HG03354 (cell line): ENCODE measurements at regions not wholly inside any gene's neighbourhood (a gene's known extent, or its start where the extent isn't known, plus 50 kb on each side); places are given as distances from the start of the nearest gene placed in this dataset.

ENCODE experiments used
- ATAC-seq: cut with Tn5 transposase; IDR thresholded peaks from one replicate; pipeline ENCODE4 v1.9.1; 2021; ENCODE audit warnings: mild to moderate bottlenecking; ENCODE audit not compliant: unreplicated experiment, poor library complexity, severe bottlenecking

DNA sequence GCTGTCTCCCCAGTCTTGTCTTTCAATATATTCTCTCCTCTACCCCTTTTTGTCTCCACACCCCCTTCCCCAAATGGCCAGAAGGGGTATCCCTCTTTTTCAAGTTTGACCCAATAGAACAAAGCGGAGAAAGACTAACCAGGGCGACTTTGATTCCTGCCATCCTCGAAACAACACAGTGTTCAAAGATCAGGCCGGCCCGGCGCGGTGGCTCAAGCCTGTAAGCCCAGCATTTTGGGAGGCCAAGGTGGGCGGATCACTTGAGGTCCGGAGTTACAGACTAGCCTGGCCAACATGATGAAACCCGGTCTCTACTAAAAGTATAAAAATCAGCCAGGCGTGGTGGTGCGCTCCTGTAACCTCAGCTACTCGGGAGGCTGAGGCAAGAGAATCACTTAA is 77.0 kb upstream of the IFNAR2 start:
- ATAC-seq: no peak

DNA sequence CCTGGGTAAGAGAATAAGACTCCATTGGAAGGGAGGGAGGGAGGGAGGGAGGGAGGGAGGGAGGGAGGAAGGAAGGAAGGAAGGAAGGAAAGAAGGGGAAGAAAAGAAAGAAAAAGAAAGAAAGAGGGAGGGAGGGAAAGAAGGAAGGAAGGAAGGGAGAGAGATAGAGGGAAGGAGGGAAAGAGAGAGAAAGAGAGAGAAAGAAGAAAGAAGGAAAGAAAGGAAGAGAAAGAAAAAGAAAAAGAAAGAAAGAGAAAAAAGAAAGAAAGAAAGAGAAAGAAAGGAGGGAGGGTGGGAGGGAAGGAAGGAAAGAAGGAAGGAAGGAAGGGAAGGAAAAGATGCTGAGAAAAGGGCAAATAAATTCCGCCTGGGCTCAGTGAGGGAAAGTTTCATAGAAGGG is 74.7 kb upstream of the IFNAR2 start:
- no peak for ATAC-seq

DNA sequence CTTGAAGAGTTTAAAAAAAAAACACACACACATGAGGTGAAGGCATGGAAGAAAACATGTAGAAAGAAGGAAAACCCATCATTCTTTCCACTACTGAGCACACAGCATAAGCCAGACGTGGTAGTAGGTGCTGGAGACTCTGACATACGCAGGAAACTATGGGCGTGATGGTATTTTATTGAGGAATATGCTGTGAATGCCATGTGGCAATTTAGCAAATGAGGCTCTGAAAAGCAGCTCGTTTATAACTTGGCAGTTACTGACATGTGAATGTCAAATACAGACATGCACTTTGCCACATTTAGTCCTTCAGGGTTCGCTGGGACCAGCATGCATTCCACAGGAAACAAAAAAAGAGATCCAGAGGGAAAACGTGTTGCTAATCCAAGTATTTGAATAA is 74.3 kb upstream of the IFNAR2 start:
- no peak for ATAC-seq

DNA sequence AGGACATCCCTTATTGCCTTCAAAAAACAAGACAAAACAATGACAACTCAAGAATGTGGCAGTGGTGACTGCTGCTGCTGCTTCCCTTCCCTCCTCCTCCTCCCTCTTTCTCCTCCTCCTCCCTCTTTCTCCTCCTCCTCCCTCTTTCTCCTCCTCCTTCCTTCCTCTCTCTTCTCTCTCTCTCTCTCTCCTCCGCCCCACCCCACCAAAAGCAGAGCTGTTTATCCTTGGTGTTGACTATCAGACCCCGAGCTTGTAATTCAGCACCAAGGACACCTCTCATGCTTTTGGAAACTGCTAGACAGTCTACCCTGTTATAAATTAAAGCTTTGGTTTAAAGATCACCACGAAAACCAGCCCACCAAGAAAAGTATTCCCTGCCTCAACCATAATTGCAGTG is 72.4 kb upstream of the IFNAR2 start:
- no peak for ATAC-seq

DNA sequence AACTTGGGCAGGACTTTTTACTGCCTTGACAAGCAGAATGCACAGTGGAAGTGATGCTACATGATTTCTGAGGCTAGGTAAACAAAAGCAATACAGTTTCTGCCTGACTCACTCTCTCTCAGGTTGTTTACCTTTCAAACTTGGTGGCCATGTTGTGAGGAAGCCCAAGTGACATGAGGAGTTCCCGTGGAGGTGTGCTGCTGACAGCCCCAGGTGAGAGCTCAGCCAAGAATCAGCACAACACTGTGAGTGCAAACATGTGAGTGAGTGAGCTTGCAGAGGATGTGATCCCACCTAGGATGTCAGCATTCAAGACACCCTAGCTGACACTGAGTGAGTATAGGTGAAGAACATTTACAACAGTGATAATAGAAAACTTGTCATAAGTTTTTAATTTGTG is 71.1 kb upstream of the IFNAR2 start:
- no peak for ATAC-seq

DNA sequence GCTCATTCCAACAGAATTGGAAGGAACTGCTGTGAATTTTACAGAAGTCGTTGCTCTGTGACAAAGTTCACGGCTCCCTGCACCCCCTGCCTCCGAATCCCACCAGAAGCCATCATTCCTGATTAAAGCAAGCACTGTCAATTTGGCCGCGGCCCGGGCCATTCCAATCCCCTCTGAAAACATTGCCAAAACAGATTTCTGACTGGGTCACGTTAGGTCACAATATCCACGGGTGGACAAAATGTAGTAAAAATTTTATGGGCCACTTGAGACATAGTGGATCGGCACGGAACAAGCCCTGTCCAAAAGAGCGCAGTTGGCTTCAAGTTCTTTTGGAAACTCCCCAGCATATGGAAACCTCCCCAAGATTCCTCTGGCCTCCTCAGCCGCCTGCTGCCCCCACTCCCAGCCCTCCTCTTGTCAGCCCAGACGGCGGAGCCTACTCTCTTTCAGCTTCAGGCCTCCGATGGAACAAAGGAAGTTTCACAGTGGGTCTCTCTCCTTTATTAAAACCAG is 67.2 kb upstream of the IFNAR2 start:
- no peak for ATAC-seq

DNA sequence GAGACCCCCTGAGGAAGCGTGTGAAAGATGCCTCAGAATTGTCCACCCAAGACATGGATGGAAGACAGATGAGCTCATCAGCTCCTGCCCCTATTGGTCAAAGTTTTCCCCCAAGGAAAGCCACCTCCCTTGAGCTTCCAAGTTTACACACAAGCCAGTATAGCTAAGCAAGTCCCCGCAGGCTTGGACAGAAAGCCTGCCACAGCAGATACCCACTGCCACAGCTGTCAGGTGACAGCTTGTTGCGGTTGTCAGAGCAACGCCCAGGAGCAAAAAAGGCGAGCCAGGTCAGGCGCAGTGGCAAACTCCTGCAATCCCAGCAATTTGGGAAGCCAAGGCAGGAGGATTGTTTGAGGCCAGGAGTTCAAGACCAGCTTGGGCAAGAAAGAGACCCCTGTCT is 60.9 kb upstream of the IFNAR2 start:
- no peak for ATAC-seq

DNA sequence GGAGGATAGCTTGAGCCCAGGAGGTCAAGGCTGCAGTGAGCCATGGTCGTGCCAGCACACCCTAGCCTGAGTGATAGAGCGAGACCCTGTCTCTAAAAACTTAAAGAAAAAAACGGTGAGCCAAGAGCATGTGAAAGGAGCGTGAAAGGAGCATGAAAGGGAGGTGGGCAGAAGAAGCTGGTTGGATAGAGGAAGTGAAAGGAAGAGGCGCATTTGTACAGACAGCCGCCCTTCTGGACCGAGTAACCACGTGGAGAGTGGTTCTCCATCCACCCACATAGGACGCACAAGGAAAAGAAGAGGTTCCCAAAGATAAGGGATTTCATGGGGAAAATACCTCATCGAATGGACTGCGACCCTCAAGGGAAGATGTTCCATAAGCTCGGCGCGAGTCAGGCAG is 60.4 kb upstream of the IFNAR2 start:
- ATAC-seq: no peak

DNA sequence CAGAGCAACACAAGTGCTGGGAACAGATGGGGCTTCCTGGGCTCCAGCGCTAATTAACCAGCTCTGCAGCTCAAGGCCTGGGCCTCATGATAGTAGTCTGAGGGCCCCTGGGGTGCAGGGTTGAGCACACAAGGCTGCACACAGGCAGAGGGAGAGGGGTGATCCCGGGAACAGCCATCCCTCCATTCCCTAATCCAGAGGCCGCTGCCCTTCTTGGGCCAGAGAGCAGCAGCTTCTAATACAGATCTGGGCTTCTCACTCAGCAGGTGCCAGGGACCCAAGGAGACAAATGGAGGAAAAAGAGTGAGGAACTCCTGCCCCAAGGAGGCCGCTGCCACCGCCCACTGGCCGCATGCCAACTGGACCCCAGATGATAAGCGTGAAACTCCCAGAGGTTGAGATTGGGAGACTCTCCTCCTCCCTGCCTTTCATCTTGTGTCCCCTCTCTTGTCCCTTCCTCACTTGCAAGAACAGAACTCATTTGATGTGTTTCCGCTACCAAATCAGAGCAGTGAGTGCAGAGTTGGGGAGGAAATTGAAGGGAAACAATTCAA is 58.0 kb upstream of the IFNAR2 start:
- no peak for ATAC-seq

DNA sequence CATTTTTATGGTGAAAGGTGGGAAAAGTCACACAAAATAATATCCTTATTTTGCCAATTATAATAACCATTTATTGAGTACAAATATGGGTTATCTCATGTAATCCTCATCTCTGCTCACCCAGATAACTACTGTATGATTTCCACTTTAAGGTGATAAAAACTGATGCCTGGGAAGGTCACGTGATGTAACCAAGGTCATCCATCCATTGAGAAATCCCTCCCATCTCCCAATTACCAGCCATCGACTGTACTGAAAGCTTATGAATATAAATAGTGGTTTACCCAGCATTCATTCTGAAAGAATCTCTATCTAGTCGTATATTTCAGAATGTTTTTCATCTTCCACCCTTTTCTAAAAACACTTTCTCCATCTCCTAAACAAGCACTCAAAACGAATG is 55.0 kb upstream of the IFNAR2 start:
- ATAC-seq: no peak
